Activated CD4-positive, alpha-beta T cell treated with anti-CD3 and anti-CD28 coated beads, Interleukin-2, amount 10 ng/mL, durations not matched to agents 24 days and 14 days (primary cell): ENCODE measurements at regions not wholly inside any gene's neighbourhood (a gene's known extent, or its start where the extent isn't known, plus 50 kb on each side); places are given as distances from the start of the nearest gene placed in this dataset.
"Not testable (repeated sequence)": the region's sequence is repeated elsewhere in the genome, so short reads cannot be mapped to it uniquely, and the experiment has no call there.

Experiments used
- DNase-seq: peaks from one replicate; pipeline ENCODE4 v3.0.0; 2022
- H3K27ac Mint-ChIP-seq: one replicate; pipeline ENCODE4 v1.8.0; 2022; ENCODE audit warnings: mild to moderate bottlenecking, mixed read lengths
- H3K27me3 Mint-ChIP-seq: one replicate; pipeline ENCODE4 v1.8.0; 2022; ENCODE audit warnings: mixed read lengths
- H3K36me3 Mint-ChIP-seq: one replicate; pipeline ENCODE4 v1.8.0; 2022; ENCODE audit warnings: low read depth, mild to moderate bottlenecking, mixed read lengths
- H3K4me1 Mint-ChIP-seq: one replicate; pipeline ENCODE4 v1.8.0; 2021; ENCODE audit warnings: mixed read lengths
- H3K4me3 Mint-ChIP-seq: one replicate; pipeline ENCODE4 v1.8.0; 2022; ENCODE audit warnings: mild to moderate bottlenecking, moderate library complexity, mixed read lengths
- H3K9me3 Mint-ChIP-seq: one replicate; pipeline ENCODE4 v1.8.0; 2021; ENCODE audit warnings: mixed read lengths
- intact Hi-C: fragments of 100-400 bp; cut with micrococcal nuclease; formaldehyde crosslinking; loops from one replicate; pipeline ENCODE4 v1.15.1; 2023

- no peaks in the 10 kb centered on the region for H3K27me3 Mint-ChIP-seq
- no peaks in the 10 kb centered on the region for H3K36me3 Mint-ChIP-seq
- intact Hi-C loops = no loop called here
- no peak overlapping the region for H3K27ac Mint-ChIP-seq
- no peaks in the 10 kb centered on the region for H3K4me1 Mint-ChIP-seq
- no peaks in the 10 kb centered on the region for H3K9me3 Mint-ChIP-seq
- H3K4me3 Mint-ChIP-seq = no peak overlapping the region
- no peak for DNase-seq
These were observed 63.3 kb upstream of the UXT start for GRCh38 chrX:47722260-47722659.

DNA sequence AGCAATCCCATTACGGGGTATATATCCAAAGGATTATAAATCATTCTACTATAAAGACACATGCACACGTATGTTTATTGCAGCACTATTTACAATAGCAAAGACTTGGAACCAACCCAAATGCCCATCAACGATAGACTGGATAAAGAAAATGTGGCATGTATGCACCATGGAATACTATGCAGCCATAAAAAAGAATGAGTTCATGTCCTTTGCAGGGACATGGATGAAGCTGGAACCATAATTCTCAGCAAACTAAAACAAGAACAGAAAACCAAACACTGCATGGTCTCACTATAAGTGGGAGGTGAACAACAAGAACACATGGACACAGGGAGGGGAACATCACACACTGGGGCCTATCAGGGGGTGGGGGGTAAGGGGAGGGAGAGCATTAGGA is 56.1 kb upstream of the UXT start:
- H3K9me3 Mint-ChIP-seq, H3K27me3 Mint-ChIP-seq, DNase-seq, H3K27ac Mint-ChIP-seq, H3K4me1 Mint-ChIP-seq, H3K36me3 Mint-ChIP-seq, intact Hi-C loops, H3K4me3 Mint-ChIP-seq: not testable (repeated sequence)

DNA sequence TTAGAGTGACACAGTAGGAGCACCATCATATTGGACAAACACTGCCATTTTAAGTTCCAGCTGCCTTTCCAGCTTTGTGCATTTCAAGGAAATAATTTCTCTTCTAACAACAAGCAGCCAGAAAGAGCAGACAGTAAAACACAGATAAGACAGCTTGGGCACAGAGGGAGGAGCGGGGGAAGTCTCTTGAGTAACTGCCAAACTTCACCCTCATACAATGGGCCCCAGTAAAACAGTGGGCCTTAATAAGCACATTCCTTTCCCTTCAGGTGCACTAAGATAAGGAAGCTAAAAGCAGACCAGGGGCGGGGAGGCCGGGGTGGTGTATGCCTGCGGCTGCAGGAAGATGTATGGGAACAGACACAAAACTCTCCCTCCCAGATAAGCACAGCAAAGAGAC is 53.7 kb upstream of the UXT start:
- H3K27me3 Mint-ChIP-seq, H3K36me3 Mint-ChIP-seq, intact Hi-C loops, DNase-seq, H3K4me1 Mint-ChIP-seq, H3K27ac Mint-ChIP-seq, H3K4me3 Mint-ChIP-seq, H3K9me3 Mint-ChIP-seq: not testable (repeated sequence)

GRCh38 chrX:47710252-47710651 is 51.3 kb upstream of the UXT start:
- Mint-ChIP-seq H3K9me3 (no peaks in the 10 kb centered on the region), H3K4me1 (no peaks in the 10 kb centered on the region), H3K27ac (no peak overlapping the region), H3K27me3 (peaks cover 6% of the 10 kb centered on the region), H3K4me3 (no peak overlapping the region), H3K36me3 (no peaks in the 10 kb centered on the region)
- intact Hi-C loops = no loop called here
- DNase-seq = no peak
